ENCODE measurements at regions not wholly inside any gene's neighbourhood (a gene's known extent, or its start where the extent isn't known, plus 50 kb on each side); places are given as distances from the start of the nearest gene placed in this dataset.
A peak's percentile ranks its signal among the peaks of the same experiment; 100 is the strongest.

DNA sequence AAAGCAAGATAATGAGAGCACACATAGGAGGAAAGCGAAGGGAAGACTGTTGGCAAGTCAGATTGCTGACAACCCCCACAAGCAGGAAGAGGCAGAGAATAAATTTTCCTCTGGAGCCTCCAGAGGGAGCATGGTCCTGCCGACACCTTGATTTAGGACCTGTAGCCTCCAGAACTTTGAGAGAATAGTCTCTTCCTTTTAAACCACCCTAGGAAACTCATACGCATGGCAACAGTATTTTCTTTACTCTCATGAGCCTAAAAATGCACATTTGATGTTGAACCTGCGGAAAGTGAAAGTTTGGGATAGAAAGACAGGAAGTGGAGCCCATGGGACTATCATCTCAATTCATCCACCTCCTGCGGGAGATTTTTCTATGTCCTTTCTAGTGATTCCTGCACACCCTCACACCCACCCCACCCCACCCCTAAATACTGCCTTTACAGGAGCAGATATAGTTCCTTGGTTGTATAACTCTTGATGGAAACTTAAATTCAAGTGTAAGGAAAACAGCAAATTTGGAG lies 116.7 kb upstream of the LPP start:
- intact Hi-C loops (cut with DNase I, micrococcal nuclease): no loop called here
- no peaks in the 10 kb centered on the region for H3K9me3 ChIP-seq
- H3K36me3 ChIP-seq (ENCODE audit: low read depth): no peaks in the 10 kb centered on the region
- H3K4me1 ChIP-seq (ENCODE audit: low read depth): peaks cover 13% of the 10 kb centered on the region
- TF ChIP-seq, protein P1, sequence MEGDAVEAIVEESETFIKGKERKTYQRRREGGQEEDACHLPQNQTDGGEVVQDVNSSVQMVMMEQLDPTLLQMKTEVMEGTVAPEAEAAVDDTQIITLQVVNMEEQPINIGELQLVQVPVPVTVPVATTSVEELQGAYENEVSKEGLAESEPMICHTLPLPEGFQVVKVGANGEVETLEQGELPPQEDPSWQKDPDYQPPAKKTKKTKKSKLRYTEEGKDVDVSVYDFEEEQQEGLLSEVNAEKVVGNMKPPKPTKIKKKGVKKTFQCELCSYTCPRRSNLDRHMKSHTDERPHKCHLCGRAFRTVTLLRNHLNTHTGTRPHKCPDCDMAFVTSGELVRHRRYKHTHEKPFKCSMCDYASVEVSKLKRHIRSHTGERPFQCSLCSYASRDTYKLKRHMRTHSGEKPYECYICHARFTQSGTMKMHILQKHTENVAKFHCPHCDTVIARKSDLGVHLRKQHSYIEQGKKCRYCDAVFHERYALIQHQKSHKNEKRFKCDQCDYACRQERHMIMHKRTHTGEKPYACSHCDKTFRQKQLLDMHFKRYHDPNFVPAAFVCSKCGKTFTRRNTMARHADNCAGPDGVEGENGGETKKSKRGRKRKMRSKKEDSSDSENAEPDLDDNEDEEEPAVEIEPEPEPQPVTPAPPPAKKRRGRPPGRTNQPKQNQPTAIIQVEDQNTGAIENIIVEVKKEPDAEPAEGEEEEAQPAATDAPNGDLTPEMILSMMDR (IDR thresholded peaks at IDR 0.05): no peak
- DNase-seq (peak in 1 of 3 donors; percentile 42), ATAC-seq (peak; percentile 82)
- H3K4me3 ChIP-seq: no peak overlapping the region

DNA sequence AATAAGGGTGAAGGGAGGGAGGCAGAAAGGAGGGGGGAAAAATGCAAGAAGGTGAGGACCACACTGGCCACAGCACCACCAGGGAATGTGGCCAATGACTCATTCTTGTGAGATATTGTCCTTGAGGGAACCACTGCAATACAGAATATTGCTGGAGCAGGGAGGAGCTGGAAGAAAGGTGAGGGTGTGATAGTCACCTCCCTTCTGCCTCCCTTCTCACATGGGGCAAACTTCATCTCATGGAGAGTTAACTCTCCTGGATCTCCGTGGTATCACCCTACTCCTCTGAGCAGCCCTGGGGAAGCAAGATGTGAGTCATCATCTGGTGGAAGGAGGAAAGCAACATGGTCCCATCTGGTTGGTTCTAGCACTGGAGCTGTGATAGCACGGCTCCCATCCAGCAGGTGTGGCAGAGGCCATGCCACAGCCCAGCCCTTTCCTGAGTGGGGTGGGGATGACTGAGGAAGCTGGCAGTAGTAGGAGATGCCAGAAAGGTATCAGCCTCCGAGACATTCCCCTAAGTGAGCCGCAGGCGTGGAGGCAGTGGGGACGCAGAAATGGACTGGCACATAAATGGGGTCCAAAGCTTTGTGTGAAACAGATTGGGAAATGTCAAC lies 115.9 kb upstream of the LPP start:
- TF ChIP-seq, protein P1 (IDR thresholded peaks at IDR 0.05): no peak
- H3K4me3 ChIP-seq: no peak overlapping the region
- H3K9me3 ChIP-seq: no peaks in the 10 kb centered on the region
- intact Hi-C loops (cut with DNase I, micrococcal nuclease): no loop called here
- H3K36me3 ChIP-seq (ENCODE audit: low read depth): no peaks in the 10 kb centered on the region
- ATAC-seq (peak; percentile 89), DNase-seq (peak in 2 of 3 donors; percentile 21 to 50)
- H3K4me1 ChIP-seq (ENCODE audit: low read depth): peaks cover 13% of the 10 kb centered on the region

DNA sequence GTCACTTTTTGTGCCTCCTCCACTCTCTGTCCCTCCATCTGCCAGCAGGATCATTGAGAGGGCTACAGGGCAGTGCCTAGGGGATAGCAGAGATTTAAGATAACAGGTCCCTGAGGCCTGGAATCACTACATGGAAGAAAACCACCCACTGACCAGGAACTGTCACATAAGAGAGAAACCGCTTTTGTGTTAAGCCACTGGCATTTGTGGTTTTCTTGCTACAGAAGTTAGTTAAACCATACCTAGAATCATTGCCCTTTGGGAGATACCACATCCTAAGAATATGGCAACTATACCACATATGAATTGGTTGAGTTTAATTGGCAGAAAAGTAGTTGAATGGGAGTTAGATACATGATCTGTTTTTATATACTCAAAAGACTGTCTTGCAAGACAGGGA lies 112.8 kb upstream of the LPP start:
- H3K9me3 ChIP-seq: no peaks in the 10 kb centered on the region
- intact Hi-C loops (cut with DNase I, micrococcal nuclease): no loop called here
- H3K4me1 ChIP-seq (ENCODE audit: low read depth): peaks cover 13% of the 10 kb centered on the region
- no peak overlapping the region for H3K4me3 ChIP-seq
- ATAC-seq: no peak
- H3K36me3 ChIP-seq (ENCODE audit: low read depth): no peaks in the 10 kb centered on the region
- DNase-seq: no peak
- TF ChIP-seq, protein P1 (IDR thresholded peaks at IDR 0.05): no peak

DNA sequence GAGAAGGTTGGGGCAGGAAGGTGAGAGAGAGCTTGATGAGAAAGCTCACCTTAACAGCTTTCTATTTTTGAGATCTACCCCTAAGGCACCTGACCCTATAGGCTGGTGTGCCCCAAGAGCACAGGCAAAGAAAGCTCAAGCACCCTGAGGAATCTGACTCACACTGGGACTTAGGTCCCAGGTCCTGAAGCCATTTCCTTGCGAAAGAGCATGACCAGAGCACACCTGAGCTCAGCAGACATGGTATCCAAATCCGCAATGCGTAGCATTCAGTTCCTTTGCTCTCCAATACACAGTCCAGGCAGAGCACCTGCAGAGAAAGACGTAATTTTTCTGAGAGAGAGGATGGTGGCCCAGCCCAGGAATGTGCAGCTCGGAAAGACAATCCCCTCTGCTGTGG lies 112.1 kb upstream of the LPP start:
- intact Hi-C loops (cut with DNase I, micrococcal nuclease): no loop called here
- no peak for DNase-seq
- Histone ChIP-seq H3K4me1 (ENCODE audit: low read depth) (peaks cover 8% of the 10 kb centered on the region), H3K36me3 (ENCODE audit: low read depth) (no peaks in the 10 kb centered on the region), H3K4me3 (no peak overlapping the region), H3K9me3 (no peaks in the 10 kb centered on the region)
- TF ChIP-seq, protein P1 (IDR thresholded peaks at IDR 0.05): no peak
- no peak for ATAC-seq

DNA sequence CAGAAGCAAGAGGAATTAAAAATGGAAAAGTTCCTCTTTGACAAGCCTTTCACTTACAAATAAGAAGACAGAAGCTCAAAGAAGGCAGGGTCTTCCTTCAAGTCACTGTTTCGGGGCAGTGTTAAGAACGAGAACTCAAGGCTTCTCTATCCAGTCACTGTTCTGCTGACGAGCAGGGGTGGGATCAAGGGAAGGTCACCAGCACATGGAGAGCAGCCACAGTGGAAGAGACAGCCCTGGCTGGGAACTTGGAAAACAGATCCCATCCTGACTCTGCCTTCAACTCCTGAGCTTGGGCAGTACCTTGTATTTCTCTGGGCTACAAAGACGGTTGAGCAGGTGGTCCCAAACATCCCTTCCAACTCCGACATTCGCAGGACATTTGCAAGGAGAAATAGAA lies 111.5 kb upstream of the LPP start:
- intact Hi-C loops (cut with DNase I, micrococcal nuclease): no loop called here
- no peak for DNase-seq

More for the DNA sequence above, 111.5 kb upstream of the LPP start:
- no peaks in the 10 kb centered on the region for H3K9me3 ChIP-seq
- peaks cover 3% of the 10 kb centered on the region for H3K4me1 ChIP-seq (ENCODE audit: low read depth)
- TF ChIP-seq, protein P1 (IDR thresholded peaks at IDR 0.05): no peak
- H3K4me3 ChIP-seq: no peak overlapping the region
- H3K36me3 ChIP-seq (ENCODE audit: low read depth): no peaks in the 10 kb centered on the region
- ATAC-seq: no peak
